Activated naive CD4-positive, alpha-beta T cell treated with anti-CD3 and anti-CD28 coated beads, Interleukin-2, amount 50 U/mL, for 72 hours (primary cell): ENCODE measurements at regions not wholly inside any gene's neighbourhood (a gene's known extent, or its start where the extent isn't known, plus 50 kb on each side); places are given as distances from the start of the nearest gene placed in this dataset.

Source experiments
- ATAC-seq, 2 donors: fragments of 150-1000 bp; cut with Tn5 transposase; 2 replicates each; pipeline ENCODE4 v1.10.0; 2021; ENCODE audit warnings: mild to moderate bottlenecking in 2 of 2, moderate library complexity in 2 of 2
- DNase-seq, 2 donors: peaks; one replicate each; pipeline ENCODE4 v3.0.0; 2021 to 2022; ENCODE audit warnings: low spot score in 2 of 2
- H3K27ac Mint-ChIP-seq, 2 donors: one replicate each; pipeline ENCODE4 v1.8.0; 2022; ENCODE audit warnings: mild to moderate bottlenecking in 2 of 2, mixed read lengths in 2 of 2
- H3K36me3 Mint-ChIP-seq, 2 donors: one replicate each; pipeline ENCODE4 v1.8.0; 2022; ENCODE audit warnings: mixed read lengths in 2 of 2
- H3K9me3 Mint-ChIP-seq, 2 donors: one replicate each; pipeline ENCODE4 v1.8.0; 2022; ENCODE audit warnings: mixed read lengths in 2 of 2

DNA sequence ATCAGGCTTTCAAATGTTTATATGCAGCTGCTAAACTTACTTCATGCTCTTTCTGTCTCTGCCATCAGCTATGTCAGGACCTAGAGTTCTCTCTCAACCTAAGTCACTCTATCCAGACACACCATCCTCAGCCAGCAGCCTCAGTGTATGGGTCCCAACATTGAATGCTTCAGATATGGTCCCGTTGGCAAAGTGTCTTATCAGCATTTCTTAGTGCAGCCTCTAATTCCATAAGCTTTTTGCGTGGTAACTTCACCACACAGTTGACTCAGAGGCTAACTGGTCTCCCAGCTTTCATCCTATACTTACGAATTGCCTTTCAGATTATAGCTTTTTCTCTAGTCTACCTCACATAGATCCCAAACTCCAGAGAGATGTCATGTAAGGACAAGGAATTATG is 402.9 kb upstream of the EEF2KMT start:
- Mint-ChIP-seq H3K27ac (no peak overlapping the region), H3K36me3 (no peaks in the 10 kb centered on the region), H3K9me3 (peaks cover 4 to 9% of the 10 kb centered on the region in 2 donors)
- ATAC-seq (no peak), DNase-seq (no peak)

DNA sequence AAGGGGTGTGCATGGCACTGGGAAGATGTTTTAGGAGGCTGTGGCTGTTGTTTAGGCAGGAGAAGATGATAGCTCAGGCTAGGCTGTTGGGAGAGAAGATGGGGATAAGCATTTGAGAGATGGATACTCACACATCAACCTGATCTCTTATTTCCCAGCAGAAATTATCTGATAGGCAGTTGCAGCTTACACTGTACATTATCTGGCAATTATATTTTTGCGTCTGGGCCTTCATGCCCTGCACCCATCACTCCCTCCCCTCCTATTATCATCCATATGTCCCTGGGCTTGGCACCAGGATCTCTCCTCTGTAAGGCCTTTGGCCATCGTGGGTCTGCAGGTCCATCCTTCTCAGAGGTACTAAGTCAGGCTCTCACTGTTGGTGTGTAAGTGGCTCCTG is 401.0 kb upstream of the EEF2KMT start:
- DNase-seq (no peak), ATAC-seq (no peak)
- Mint-ChIP-seq H3K9me3 (peaks cover 4 to 9% of the 10 kb centered on the region in 2 donors), H3K36me3 (no peaks in the 10 kb centered on the region), H3K27ac (no peak overlapping the region)

DNA sequence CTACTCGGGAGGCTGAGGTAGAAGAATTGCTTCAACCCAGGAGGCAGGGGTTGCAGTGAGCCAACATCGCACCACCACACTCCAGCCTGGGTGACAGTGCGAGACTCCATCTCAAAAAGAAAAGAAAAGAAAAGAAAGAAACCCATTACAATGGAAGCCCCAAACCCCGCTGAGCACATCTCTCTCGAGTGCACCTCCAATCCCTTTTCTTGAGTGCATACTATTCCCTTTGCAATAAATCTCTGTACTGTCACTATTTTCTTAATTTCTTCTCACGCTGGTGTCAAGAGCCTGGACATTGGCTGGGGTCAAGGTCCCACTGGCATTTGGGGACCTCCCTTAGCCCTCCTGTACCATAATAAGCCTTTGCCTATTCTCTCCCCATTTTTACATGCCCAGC is 398.4 kb upstream of the EEF2KMT start:
- ATAC-seq: no peak
- no peaks in the 10 kb centered on the region for H3K36me3 Mint-ChIP-seq

DNA sequence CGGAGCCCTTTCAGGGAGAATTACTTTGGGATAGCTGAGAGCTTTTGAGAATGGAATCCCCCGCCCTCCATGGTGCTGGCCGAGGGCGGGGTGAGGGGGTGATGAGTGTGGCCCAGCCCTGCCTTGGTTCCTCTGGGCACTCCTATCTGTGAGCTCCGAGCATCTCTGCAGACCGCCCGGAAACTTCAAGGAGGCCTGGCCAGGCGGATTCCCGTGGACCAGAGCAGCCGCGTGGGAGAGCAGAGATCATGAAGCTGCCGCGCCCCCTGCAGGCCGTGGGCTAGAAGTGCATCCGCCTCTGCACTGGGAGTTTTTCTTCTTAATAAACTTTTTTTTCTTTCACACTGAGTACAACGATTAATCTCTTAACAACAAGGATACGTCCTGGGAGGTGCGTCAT is 392.9 kb upstream of the EEF2KMT start:
- peak in 1 of 2 donors; percentile 40 for DNase-seq
- no peak for ATAC-seq
- H3K9me3 Mint-ChIP-seq: no peaks in the 10 kb centered on the region
- H3K27ac Mint-ChIP-seq: no peak overlapping the region
- no peaks in the 10 kb centered on the region for H3K36me3 Mint-ChIP-seq

More for the DNA sequence above, 398.4 kb upstream of the EEF2KMT start:
- Mint-ChIP-seq H3K9me3 (peaks cover 4 to 9% of the 10 kb centered on the region in 2 donors), H3K27ac (no peak overlapping the region)
- DNase-seq: no peak

DNA sequence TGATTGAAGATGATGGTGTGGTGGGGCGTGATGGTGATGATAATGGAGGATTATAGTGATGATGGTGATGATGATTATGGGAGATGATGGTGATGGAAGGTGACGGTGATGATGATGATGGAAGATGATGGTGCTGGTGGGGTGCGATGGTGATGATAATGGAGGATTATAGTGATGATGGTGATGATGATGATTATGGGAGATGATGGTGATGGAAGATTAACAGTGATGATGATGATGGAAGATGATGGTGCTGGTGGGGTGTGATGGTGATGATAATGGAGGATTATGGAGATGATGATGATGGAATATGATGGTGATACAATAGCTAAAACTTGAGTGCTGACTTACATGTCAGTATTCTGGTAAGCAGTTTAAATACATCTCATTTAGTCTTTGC is 391.0 kb upstream of the EEF2KMT start:
- H3K9me3 Mint-ChIP-seq: no peaks in the 10 kb centered on the region
- ATAC-seq (no peak), DNase-seq (no peak)
- no peak overlapping the region for H3K27ac Mint-ChIP-seq
- no peaks in the 10 kb centered on the region for H3K36me3 Mint-ChIP-seq

DNA sequence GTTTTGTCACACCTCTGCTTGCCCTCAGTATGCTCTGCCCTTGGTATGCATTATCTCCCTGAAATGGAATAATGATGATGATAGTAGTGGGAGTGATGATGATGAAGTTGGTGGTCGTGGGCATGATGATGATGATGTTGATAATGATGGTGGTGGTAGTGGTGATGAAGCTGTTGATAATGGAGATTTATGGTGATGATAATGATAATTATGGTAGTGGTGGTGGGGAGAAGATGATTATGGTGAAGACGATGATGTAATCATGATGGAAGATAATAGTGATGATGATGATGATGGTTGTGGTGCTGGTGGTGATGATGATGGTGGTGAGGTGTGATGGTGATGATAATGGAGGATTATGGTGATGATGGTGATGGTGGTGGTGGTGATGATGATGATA is 390.1 kb upstream of the EEF2KMT start:
- Mint-ChIP-seq H3K36me3 (no peaks in the 10 kb centered on the region), H3K27ac (no peak overlapping the region), H3K9me3 (no peaks in the 10 kb centered on the region)
- ATAC-seq: no peak
- no peak for DNase-seq

DNA sequence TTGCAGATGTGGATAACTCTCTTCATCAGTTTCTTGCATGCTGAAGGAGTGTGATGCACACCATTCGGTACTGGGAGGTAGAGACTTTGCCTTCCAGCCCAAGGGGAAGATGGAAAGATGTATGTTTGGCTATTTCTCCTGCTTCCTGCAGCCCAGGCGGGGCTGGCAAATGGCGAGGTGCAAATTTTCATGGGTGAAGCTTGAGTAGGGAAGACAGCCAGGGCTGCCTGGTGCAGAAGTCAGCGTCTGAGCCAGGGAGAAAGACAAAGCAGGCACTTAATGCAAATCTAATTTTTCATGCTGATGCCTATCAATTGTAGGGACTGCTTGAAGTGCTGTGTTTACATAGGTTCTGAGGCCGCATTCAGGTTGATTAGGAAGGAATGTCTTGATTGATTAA is 384.7 kb upstream of the EEF2KMT start:
- ATAC-seq (no peak), DNase-seq (no peak)
- no peak overlapping the region for H3K27ac Mint-ChIP-seq
- H3K36me3 Mint-ChIP-seq: no peaks in the 10 kb centered on the region
- H3K9me3 Mint-ChIP-seq: no peaks in the 10 kb centered on the region

DNA sequence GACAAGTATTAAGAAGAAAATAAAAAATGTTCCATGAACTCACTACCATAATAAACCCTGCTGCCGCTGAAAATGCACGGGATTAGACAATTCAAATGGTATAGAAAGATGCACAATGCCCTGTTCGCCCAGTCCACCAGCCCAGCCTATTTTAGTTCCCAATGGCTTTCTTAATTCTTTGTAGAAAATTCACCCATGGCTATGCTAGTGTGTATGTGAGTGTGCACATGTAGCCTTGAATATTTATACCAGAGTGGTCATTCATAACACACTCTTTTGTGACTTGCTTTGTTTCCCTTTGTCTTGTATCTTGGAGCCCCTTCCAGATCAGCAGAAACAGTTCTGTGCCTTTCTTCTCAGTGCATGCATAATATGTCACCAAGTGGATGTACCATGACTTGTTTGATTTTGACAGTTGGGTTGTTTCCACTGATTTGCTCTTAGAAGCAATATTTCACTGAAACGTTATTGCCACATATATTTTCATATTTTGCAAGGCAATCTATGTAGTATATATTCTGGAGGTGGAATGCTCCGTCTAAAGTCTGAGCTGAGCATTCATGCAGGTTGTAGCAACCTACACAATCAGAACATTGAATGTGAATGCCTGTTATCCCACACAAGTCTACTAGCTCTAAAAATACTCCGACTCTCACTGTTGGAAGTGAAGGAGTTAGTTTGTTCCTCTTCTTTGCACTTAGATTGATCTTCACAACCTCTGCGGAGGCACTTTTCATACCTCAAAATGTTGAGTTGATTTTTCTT is 383.0 kb upstream of the EEF2KMT start:
- H3K27ac Mint-ChIP-seq: no peak overlapping the region
- H3K9me3 Mint-ChIP-seq: no peaks in the 10 kb centered on the region
- ATAC-seq: no peak
- H3K36me3 Mint-ChIP-seq: no peaks in the 10 kb centered on the region
- DNase-seq: no peak

DNA sequence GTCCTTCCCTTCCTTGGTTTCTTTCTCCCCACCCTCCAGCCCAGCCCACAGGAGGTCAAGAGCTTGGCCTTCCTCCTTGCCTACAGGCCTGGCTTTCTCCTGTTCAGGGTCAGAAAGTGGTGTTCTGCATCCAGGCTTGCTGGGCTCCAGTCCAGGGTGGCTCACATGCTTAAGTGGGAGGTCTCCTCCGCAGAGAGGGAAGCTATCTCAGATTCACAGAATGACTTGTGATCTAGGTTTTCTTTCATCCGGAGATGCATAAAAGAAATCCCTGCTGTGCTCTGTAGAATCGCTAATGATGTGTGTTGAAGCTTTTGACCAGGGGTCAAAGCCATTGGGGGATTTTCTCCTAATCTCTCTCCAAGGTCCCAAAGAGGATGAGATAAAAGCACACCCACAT is 382.3 kb upstream of the EEF2KMT start:
- DNase-seq (no peak), ATAC-seq (no peak)
- H3K9me3 Mint-ChIP-seq: no peaks in the 10 kb centered on the region
- no peaks in the 10 kb centered on the region for H3K36me3 Mint-ChIP-seq
- H3K27ac Mint-ChIP-seq: no peak overlapping the region

DNA sequence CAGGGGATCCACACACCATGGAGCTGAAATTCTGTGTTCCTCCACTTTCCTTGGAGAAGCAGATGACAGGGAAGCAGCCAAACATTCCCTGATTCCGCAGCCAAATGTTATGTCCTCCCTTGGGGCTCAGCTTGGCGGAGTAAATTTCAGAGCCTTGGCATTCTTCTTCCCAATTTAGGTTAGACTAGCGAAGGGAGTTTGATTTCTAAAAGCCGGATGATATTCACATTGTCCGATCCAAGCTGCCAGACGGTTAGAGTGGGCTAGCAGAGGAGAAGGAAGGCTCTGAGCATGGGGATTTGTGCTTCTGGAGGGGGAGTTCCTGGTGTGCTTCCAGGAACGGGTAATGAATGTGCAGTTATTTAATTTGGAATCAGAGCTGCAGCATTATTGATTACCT is 380.4 kb upstream of the EEF2KMT start:
- Mint-ChIP-seq H3K36me3 (no peaks in the 10 kb centered on the region), H3K27ac (no peak overlapping the region), H3K9me3 (no peaks in the 10 kb centered on the region)
- ATAC-seq (no peak), DNase-seq (no peak)

DNA sequence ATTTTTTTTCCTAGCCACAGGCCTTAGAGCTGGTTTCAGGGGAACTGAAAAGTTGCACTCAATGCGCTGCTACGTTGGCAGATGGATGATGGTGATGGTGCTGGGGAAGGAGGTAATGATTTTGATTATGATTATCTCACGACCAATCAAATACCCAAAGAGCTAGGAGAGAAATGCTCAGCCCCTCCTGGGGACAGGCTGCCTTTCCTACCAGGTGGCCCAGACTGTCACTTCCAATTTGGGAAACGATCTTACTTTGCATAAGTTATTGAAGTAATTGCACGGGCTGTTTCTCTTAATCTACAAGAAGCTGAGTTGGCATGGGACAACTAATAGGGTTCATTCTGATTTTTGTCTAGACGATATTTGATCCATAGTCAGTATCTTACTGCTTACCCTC is 379.7 kb upstream of the EEF2KMT start:
- no peaks in the 10 kb centered on the region for H3K36me3 Mint-ChIP-seq
- no peak overlapping the region for H3K27ac Mint-ChIP-seq
- no peak for ATAC-seq
- no peak for DNase-seq
- H3K9me3 Mint-ChIP-seq: no peaks in the 10 kb centered on the region

DNA sequence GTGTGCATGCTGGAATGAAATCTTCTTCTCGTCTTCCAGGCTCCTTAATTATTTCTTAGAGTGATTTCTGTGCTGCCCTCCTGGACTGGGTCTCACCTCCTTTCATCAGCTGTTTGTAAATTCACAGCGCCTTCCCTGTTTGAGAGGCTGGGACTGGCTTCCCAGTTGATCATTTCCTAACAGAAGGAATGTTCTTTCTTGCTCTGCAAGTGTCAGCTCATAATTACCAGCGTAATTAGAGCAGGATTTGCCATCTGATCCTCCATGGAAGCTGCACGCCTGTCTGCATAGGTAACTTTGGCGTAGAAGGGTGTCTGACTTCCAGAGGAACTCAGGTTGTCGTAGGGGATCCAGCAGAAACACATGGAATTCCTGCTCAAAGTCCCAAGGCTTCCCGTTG is 375.0 kb upstream of the EEF2KMT start:
- no peak for ATAC-seq
- no peaks in the 10 kb centered on the region for H3K36me3 Mint-ChIP-seq
- H3K27ac Mint-ChIP-seq: no peak overlapping the region
- H3K9me3 Mint-ChIP-seq: no peaks in the 10 kb centered on the region
- no peak for DNase-seq

DNA sequence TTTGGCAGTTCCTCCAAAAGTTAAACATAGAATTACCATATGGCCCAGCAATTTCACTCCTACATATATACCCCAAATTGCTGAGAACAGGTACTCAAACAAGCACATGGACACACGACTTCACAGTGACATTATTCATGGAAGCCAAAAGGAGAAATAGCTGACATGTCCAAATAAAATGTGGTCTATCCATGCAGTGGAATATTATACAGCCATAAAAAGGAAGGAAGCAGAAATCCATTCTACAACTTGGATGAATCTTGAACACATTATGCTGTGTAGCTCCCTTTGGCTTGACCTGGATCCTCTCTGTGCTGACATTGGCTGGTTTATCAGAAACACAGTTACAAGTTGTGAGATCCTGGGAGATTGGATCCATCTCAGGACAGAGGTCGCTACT is 370.9 kb upstream of the EEF2KMT start:
- H3K9me3 Mint-ChIP-seq: no peaks in the 10 kb centered on the region
- DNase-seq (no peak), ATAC-seq (no peak)
- H3K27ac Mint-ChIP-seq: no peak overlapping the region
- no peaks in the 10 kb centered on the region for H3K36me3 Mint-ChIP-seq

DNA sequence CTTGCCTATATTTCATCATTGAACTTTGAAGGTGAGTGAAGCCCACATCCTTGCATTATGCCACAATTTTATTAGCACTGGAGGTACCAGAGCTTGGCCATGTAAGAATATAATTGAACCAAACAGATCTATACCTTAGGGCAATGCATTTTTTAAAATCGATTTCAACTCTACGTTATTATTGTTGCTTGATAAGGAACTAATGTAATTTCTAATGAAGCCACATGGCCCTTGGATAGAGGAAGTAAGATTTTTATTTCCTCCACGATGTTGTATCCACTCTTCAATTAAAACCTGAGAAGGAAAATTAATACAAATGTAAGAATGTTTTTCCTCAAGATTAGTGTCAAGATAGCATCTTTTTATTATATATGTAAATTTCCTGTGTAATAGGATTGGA is 370.0 kb upstream of the EEF2KMT start:
- DNase-seq: no peak
- Mint-ChIP-seq H3K9me3 (no peaks in the 10 kb centered on the region), H3K36me3 (no peaks in the 10 kb centered on the region), H3K27ac (no peak overlapping the region)
- ATAC-seq: no peak

DNA sequence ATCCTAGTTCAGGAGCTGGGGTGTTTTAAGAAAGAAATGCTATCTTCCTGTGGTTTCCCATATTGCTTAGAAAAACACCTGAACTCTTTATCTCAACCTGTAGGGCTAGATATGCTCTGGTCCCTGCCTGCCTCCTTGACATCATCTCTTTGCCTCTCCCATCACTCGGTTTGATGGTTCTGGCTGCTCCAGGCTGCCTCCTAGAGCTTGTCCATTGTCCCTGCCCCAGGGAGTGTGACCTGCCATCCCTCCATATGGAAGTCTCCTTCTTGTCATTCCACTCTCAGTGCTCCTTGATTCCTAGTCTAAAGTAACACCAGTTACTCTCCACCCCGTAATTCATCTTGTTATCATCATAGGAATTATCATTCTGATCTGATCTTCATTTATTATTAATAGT is 369.0 kb upstream of the EEF2KMT start:
- H3K9me3 Mint-ChIP-seq: no peaks in the 10 kb centered on the region
- no peak for ATAC-seq
- H3K27ac Mint-ChIP-seq: no peak overlapping the region
- H3K36me3 Mint-ChIP-seq: no peaks in the 10 kb centered on the region
- DNase-seq: no peak

DNA sequence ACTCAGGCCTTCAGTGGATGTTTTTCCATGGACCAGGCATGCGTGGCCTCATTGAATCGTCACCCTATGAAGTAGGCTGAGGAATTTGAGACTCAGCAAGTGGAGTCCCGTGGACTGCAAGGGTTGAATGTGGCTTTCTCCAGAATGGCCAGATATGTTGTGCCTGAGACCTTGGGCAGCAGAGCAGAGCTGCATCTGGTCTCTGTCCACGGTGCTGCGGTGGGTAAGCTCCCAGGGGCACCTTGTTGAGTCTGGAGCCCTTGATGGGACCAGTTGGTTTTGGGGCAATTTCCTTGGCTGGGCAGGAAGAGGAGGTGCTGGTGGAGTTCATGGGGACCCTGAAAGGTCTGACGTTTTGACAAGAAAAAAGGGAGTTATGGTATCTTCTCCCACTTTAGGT is 368.1 kb upstream of the EEF2KMT start:
- H3K36me3 Mint-ChIP-seq: no peaks in the 10 kb centered on the region
- H3K27ac Mint-ChIP-seq: no peak overlapping the region
- H3K9me3 Mint-ChIP-seq: no peaks in the 10 kb centered on the region

DNA sequence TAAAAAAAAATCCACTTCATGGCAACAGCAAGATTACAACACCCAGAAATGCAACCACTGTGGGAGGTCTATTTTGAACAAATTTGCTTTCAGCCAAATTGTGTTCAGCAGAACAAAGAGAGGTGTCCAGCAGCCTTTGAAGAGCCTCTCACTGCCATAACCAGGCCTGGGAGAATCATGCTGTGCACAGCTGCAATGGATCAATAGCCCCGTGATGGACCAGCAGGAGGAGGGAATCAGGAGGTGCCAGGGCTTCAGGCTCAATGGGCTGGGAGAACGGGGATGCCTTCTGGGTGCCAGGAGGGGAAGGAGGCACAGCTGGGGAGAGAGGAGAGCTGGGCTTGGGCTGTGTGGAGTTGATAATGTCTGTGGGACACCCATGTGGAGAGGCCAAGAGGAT is 366.2 kb upstream of the EEF2KMT start:
- DNase-seq: no peak
- Mint-ChIP-seq H3K9me3 (peaks cover 0 to 3% of the 10 kb centered on the region in 2 donors), H3K36me3 (no peaks in the 10 kb centered on the region), H3K27ac (no peak overlapping the region)
- ATAC-seq: no peak

More for the DNA sequence above, 368.1 kb upstream of the EEF2KMT start:
- ATAC-seq (no peak), DNase-seq (no peak)

DNA sequence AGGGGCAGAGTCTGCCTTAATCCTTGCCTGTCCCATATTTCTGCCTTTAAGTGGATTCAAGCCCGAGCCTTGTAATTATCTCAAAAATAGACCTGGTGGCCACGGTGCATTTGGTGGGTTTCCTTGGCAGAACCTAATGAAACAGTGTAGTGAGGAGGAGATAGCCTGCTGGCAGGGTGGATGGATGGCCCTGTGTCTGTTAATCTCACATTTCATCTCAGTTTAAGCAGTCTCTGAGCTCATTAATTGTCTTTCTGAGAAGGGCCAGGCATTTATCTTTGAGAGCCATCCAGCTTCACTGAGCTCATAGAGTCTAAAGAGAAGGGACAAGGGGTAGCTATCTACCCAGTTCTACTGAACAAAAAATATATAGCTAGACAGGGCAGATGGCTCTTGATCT is 364.0 kb upstream of the EEF2KMT start:
- H3K9me3 Mint-ChIP-seq: peaks cover 0 to 3% of the 10 kb centered on the region in 2 donors
- no peak for DNase-seq

DNA sequence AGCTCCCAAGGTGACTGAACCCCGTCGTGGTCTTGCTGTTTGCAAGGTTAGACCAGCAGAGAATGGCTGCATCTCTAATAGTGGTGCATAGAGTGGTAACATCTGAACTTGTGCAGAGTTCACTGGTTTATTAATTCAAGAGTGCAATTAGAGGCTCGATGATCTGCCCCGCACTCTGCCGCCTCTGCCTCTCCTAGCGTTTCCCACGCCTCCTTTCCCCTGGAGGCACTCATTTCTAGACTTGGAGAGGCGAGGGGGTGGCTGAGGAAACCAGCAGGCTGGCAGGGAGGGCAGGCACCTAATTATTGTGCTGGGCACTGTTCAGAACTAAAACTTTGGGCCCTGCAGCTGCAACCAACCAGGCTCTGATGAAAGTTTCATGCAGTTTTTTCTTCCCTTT is 363.5 kb upstream of the EEF2KMT start:
- no peak overlapping the region for H3K27ac Mint-ChIP-seq

More for the DNA sequence above, 364.0 kb upstream of the EEF2KMT start:
- ATAC-seq: no peak
- no peak overlapping the region for H3K27ac Mint-ChIP-seq
- no peaks in the 10 kb centered on the region for H3K36me3 Mint-ChIP-seq

More for the DNA sequence above, 363.5 kb upstream of the EEF2KMT start:
- Mint-ChIP-seq H3K9me3 (peaks cover 0 to 3% of the 10 kb centered on the region in 2 donors), H3K36me3 (no peaks in the 10 kb centered on the region)
- ATAC-seq (no peak), DNase-seq (no peak)
